ENCODE measurements at regions not wholly inside any gene's neighbourhood (a gene's known extent, or its start where the extent isn't known, plus 50 kb on each side); places are given as distances from the start of the nearest gene placed in this dataset.

DNA sequence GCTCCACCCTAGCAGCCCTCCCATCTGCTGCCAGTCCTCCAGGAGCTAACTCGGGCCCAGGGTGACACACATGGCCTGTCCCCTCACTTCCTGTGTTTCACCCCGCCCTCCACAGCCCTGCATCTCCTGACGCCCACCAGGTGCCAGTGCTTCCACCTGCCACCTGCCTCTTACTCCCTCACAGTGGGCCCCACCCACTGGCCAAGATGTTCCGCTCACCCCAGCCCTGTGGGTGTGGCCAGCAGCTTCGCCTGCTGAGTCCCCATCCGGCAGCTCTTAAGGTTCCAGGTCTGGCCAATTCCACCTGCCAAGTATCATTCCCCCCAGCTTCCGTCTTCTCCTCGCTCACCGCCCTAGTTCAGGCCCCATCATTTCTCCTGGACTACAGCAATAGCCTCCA is 184.1 kb downstream of the MBOAT1 start:
- DNase-seq, result no peak

DNA sequence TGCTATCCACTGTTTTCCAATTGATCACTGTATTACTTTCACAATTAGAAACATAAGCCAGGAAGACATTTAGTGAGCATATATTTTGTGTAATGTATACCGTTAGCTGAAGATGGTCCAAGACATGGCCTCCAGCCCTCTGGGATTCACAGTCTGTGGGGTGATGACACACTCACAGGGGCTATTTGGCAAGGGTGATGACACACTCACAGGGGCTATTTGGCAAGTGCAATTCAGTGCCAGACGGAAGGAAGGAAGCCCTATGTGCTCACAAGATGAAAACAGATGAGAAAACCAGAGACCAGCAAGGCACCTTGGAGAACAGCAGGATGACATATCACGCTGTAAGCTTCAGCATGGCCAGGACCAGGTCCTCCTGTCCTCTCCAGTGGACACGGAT is 183.7 kb downstream of the MBOAT1 start:
- DNase-seq, result no peak

DNA sequence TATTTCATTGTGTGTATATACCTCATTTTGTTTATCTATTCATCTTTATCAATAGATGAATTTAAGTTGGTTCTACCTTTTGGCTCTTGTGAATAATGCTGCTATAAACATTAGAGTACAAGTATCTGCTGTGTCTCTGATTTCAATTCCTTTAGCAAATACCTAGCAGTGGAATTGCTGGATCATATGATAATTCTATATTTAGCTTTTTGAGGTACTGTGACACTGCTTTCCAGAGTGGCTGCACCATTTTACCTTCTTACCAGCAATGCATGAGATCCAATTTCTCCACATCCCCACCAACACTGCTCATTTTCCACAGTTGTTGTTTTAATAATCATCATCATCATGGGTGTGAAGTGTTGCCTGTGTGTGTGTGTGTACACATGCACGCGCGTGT is 182.3 kb downstream of the MBOAT1 start:
- no peak for DNase-seq

DNA sequence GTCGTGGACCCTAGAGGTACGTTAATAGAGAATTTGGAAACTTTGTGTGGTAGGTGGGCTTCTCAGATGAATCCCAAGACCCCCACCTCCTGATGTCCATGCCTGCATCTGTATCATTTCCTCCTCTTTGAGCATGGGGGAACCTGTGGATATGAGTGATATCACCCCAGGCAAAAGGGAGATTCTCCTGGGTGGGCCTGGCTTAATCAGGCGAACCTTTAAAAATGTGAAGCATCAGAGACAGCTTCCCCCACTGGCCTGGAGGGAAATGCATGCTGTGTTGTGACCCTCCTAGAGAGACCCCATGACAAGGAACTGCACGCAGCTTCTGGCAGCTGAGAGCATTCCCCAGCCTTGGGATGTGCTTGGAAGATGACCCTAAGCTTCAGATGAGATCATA is 180.9 kb downstream of the MBOAT1 start:
- no peak for DNase-seq

DNA sequence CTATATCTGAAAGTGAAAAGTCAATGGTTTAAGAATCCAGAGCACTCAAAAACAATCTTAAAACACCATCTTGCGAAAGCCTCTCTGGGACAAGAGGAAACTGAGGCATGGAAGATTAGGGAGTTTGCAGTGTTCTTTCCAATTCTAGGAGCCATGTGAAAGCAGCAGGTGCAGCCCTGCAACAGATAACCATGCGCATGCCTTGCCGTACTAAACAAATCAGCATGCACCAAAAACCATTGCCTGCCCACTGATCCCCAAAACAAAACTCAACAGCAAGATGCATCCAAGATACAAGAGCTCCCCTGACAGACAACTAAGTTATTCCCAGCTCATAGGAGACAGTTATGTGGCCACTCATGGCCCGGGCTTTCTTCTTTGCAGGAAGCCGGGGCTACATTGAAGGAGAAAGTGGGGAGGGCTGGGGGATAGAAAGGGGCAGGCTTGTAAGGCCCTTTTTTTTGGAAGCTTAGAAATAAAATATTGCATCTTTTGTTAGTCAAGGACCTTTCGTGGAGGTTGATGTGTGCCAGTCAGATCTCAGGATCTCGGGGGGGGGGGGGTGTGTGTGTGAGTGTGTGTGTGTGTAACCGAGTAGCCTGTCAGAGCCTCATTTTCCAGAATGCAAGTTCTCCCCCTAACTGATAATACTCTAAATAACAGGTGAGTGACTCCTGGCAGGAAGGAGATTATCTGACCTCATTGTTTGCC is 178.4 kb downstream of the MBOAT1 start:
- DNase-seq, result peak in 2 of 3 experiments; percentile 58 to 75

DNA sequence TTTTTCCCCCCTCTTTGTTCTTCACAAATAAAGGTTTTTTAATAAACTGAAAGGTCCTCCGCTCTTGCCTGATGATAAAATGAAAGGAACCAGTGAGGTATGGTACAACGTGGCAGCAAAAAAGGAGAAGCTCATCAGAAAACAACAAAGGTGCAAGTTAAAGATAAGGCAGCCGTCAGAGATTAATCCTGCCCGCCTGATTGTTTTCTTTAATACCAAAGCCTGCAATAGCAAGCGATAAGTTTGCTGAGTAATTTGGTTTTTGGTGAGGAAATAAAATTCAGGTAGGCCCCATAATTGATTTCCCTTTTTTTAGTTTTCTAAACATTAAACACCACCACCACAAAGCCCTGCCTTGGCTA is 177.9 kb downstream of the MBOAT1 start:
- peak in 1 of 3 experiments; percentile 58 for DNase-seq

DNA sequence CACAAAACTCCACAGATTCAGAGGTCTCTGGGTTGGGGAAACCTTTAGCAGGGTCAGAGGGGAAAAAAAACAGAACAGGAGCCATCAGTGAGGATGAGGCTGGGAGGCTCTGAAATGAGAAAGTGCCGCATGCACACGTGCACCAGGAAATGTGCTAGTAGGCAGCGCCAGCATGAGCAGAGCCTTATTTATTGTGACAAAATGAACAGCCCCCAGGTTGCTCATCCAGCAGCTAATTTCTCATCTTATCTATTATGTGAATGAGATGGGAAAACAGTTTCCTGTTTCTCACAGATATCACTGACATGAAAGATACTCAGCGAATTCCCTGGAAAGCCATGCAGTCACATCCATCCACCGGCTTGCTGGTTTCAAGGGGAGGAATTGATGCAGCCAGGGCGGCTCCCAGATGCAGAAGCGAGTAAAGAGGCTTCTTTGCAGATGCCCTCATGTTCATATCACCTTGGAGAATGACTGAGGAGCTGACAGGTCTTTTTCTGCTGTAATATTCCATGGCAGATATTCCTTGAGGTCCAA is 176.1 kb downstream of the MBOAT1 start:
- DNase-seq, result no peak

DNA sequence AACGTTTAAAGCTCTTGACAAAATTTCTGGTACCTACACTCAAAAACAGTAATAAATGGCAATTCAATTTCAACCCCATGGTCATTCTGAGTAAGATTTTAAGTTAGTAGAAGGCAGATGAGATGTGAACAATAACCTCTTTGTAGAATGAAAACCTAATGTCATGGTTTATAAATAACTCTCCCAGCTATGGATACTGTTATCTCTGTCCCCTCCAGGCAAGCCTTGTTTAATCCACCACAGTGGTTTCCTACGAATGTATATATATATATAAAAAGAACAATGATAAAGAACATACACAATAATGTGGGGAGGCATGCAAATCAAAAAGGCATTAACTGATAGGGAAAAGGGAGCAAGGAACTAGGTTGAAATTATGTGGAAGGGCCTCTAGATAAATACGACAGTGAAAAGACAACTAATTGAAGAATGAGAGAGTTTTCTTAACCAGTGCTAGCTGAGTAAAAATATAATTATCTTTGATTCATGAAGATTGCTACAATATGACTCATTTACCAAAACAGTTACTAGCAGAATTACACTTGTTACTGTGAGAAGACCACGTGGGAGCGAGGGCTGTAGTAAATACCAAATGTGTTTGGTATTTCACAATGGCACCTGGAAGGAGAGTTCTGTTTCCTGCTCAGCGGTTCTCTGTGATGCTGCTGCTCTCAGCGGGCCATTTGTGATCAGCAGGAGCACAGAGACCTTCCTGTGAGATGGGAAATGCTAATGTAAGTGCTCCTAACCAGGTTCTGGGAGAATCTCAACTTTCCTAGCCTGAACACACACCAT is 173.7 kb downstream of the MBOAT1 start:
- no peak for DNase-seq

DNA sequence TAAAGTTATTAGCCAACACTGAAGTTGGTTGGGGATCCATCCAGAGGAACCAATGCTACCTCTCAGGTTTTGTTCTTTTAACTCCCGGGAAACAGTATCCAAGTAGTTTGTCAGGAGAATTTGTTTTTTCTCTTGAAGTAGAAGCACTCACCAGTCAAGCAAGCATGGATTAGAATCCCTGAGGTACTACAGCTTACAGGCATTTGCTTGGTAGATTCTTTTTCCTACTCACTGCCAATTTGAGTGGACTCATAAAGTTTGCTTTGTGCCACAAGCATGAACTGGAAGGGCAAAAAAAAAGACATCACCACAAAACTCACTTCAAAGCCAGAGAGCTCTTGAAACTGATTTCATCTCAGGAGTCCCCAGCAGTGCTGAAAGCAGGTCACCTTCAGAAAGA is 167.4 kb downstream of the MBOAT1 start:
- peak in 1 of 3 experiments; percentile 90 for DNase-seq

Measured in NCI-H1417 (cell line).